ENCODE measurements at regions not wholly inside any gene's neighbourhood (a gene's known extent, or its start where the extent isn't known, plus 50 kb on each side); places are given as distances from the start of the nearest gene placed in this dataset.

- no peak overlapping the region for H3K4me3 Mint-ChIP-seq
- intact Hi-C loops (cut with DNase I, micrococcal nuclease) = no loop called here
- ATAC-seq (no peak), DNase-seq (no peak)
- no peaks in the 10 kb centered on the region for H3K36me3 Mint-ChIP-seq (ENCODE audit: low read depth)
- no peaks in the 10 kb centered on the region for H3K27me3 Mint-ChIP-seq
- no peak overlapping the region for H3K27ac Mint-ChIP-seq
- CTCF ChIA-PET = no interaction called here
- POLR2A ChIA-PET = no interaction called here
- no peaks in the 10 kb centered on the region for H3K4me1 Mint-ChIP-seq
- H3K9me3 Mint-ChIP-seq (ENCODE audit: low read depth) = peaks cover 9% of the 10 kb centered on the region
Measured at GRCh38 chr14:40760704-40761103, 846.0 kb upstream of the LRFN5 start.

DNA sequence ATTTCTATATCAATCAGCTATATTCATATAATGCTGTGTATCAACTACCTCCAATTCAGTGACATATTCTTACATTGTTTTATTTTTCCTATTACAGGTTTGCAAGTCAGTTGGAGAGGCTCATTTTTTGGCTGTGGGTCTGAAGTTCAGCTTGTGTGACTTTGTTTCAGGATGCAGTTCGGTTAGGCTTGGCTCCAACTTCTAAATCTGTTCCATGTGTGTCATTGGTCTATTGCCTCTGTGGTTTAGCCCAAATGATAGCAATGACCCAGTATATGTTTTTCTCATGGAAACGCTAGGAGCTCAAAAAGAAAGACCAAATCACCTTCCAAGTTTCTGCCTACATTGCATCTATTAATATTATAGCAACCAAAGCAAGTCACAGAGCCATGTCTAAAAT lies 848.6 kb upstream of the LRFN5 start:
- CTCF ChIA-PET = no interaction called here
- Mint-ChIP-seq H3K27ac (no peak overlapping the region), H3K36me3 (ENCODE audit: low read depth) (no peaks in the 10 kb centered on the region), H3K4me3 (no peak overlapping the region), H3K27me3 (no peaks in the 10 kb centered on the region), H3K9me3 (ENCODE audit: low read depth) (peaks cover 21% of the 10 kb centered on the region), H3K4me1 (no peaks in the 10 kb centered on the region)
- no peak for ATAC-seq
- DNase-seq = no peak
- POLR2A ChIA-PET = no interaction called here
- intact Hi-C loops (cut with DNase I, micrococcal nuclease) = no loop called here

DNA sequence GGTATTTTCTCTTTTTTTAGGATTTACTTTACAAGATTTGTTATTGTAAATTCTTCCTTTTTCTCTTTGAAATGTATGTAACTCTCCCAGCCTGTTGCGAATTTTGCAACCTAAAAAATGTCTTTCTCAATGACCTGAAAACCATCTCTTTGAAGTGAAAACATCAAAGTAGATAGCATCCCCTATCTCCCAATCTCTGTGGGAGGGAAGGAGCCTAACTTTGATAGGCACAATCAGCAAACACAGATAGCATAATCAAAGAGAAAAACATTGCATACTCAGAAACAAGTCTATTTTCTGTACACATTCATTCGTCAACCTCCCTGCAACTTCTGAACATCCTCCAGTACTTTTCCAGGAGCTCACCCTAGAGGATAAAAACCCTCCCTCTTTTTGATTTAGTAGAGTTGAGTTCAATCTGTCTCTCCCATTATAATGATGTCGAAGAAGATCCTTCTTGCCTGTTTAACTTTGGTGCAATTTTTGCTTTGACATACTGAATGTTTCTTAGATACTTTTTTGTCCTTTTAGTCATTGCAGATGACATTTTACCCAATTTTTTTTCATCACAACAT lies 849.2 kb upstream of the LRFN5 start:
- Mint-ChIP-seq H3K9me3 (ENCODE audit: low read depth) (peaks cover 21% of the 10 kb centered on the region), H3K36me3 (ENCODE audit: low read depth) (no peaks in the 10 kb centered on the region), H3K27ac (no peak overlapping the region), H3K4me1 (no peaks in the 10 kb centered on the region), H3K27me3 (no peaks in the 10 kb centered on the region), H3K4me3 (no peak overlapping the region)
- POLR2A ChIA-PET = no interaction called here
- intact Hi-C loops (cut with DNase I, micrococcal nuclease) = no loop called here
- DNase-seq (no peak), ATAC-seq (no peak)
- CTCF ChIA-PET = no interaction called here

DNA sequence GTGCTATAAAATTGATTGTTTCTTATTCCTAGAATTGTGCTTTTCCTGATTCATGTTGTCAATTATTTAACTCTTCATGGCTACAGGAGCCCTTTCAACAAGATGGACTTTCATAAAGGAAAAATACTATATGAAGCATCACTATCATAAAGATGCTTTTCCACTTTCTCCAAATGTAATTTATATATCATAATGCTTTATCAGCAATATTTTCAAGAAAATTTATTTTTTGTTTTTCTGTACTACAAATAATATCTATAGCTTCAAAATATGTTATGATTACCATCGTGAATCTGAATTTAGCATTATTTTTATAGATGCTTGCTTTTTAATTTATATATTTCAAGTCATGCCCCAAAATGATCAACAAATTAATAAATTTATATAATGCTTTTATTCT lies 873.5 kb upstream of the LRFN5 start:
- no peaks in the 10 kb centered on the region for H3K4me1 Mint-ChIP-seq
- no peaks in the 10 kb centered on the region for H3K36me3 Mint-ChIP-seq (ENCODE audit: low read depth)
- DNase-seq (no peak), ATAC-seq (no peak)
- intact Hi-C loops (cut with DNase I, micrococcal nuclease) = no loop called here
- H3K9me3 Mint-ChIP-seq (ENCODE audit: low read depth) = peaks cover 14% of the 10 kb centered on the region
- no peak overlapping the region for H3K27ac Mint-ChIP-seq
- POLR2A ChIA-PET = no interaction called here
- H3K27me3 Mint-ChIP-seq = no peaks in the 10 kb centered on the region
- H3K4me3 Mint-ChIP-seq = no peak overlapping the region
- CTCF ChIA-PET = no interaction called here

- intact Hi-C loops (cut with DNase I, micrococcal nuclease) = no loop called here
- no peak overlapping the region for H3K4me3 Mint-ChIP-seq
- H3K27me3 Mint-ChIP-seq = no peaks in the 10 kb centered on the region
- H3K9me3 Mint-ChIP-seq (ENCODE audit: low read depth) = peaks cover 21% of the 10 kb centered on the region
- DNase-seq (no peak), ATAC-seq (no peak)
- no peaks in the 10 kb centered on the region for H3K36me3 Mint-ChIP-seq (ENCODE audit: low read depth)
- POLR2A ChIA-PET = no interaction called here
- H3K27ac Mint-ChIP-seq = no peak overlapping the region
- H3K4me1 Mint-ChIP-seq = no peaks in the 10 kb centered on the region
- CTCF ChIA-PET = no interaction called here
Measured at GRCh38 chr14:40727107-40727506, 879.6 kb upstream of the LRFN5 start.

- ATAC-seq (no peak), DNase-seq (no peak)
- no peak overlapping the region for H3K4me3 Mint-ChIP-seq
- H3K36me3 Mint-ChIP-seq (ENCODE audit: low read depth) = no peaks in the 10 kb centered on the region
- intact Hi-C loops (cut with DNase I, micrococcal nuclease) = no loop called here
- no peaks in the 10 kb centered on the region for H3K4me1 Mint-ChIP-seq
- CTCF ChIA-PET = no interaction called here
- no peak overlapping the region for H3K27ac Mint-ChIP-seq
- POLR2A ChIA-PET = no interaction called here
- no peaks in the 10 kb centered on the region for H3K27me3 Mint-ChIP-seq
- H3K9me3 Mint-ChIP-seq (ENCODE audit: low read depth) = peaks cover 25% of the 10 kb centered on the region
Measured at GRCh38 chr14:40713387-40713786, 893.3 kb upstream of the LRFN5 start.

- no peak for DNase-seq
- no peak overlapping the region for H3K4me3 Mint-ChIP-seq
- no peaks in the 10 kb centered on the region for H3K36me3 Mint-ChIP-seq (ENCODE audit: low read depth)
- no peak for ATAC-seq
- ChIA-PET CTCF (no interaction called here), POLR2A (no interaction called here)
- intact Hi-C loops (cut with DNase I, micrococcal nuclease) = no loop called here
- H3K27ac Mint-ChIP-seq = no peak overlapping the region
- H3K27me3 Mint-ChIP-seq = no peaks in the 10 kb centered on the region
- H3K9me3 Mint-ChIP-seq (ENCODE audit: low read depth) = no peaks in the 10 kb centered on the region
- no peaks in the 10 kb centered on the region for H3K4me1 Mint-ChIP-seq
Measured at GRCh38 chr14:40697231-40697630, 909.4 kb upstream of the LRFN5 start.

GRCh38 chr14:40694023-40694422 lies 912.7 kb upstream of the LRFN5 start:
- no peak for ATAC-seq
- CTCF ChIA-PET = no interaction called here
- Mint-ChIP-seq H3K27ac (no peak overlapping the region), H3K36me3 (ENCODE audit: low read depth) (no peaks in the 10 kb centered on the region), H3K9me3 (ENCODE audit: low read depth) (no peaks in the 10 kb centered on the region), H3K4me3 (no peak overlapping the region), H3K27me3 (no peaks in the 10 kb centered on the region), H3K4me1 (no peaks in the 10 kb centered on the region)
- no peak for DNase-seq
- intact Hi-C loops (cut with DNase I, micrococcal nuclease) = no loop called here
- POLR2A ChIA-PET = no interaction called here

- H3K27me3 Mint-ChIP-seq = no peaks in the 10 kb centered on the region
- intact Hi-C loops (cut with DNase I, micrococcal nuclease) = no loop called here
- ATAC-seq = no peak
Measured at GRCh38 chr14:40691066-40691465, 915.6 kb upstream of the LRFN5 start.

DNA sequence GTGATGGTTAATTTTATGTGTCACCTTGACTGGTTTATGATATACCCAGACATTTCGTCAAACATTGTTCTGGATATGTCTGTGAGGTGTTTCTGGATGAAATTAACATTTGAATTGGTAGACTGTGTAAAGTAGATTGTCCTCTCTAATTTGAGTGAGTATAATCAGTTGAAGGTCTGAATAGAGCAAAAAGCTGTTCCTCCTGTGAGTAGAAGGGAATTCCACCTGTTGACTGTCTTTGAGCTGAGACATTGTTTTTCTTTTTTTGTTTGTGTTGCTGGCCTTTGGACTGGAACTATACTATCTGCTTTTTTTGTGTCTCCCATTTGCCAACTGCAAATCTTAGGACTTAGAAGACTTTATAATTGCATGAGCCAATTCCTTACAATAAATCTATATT lies 920.9 kb upstream of the LRFN5 start:
- ChIA-PET CTCF (no interaction called here), POLR2A (no interaction called here)
- no peaks in the 10 kb centered on the region for H3K4me1 Mint-ChIP-seq
- DNase-seq (no peak), ATAC-seq (no peak)
- intact Hi-C loops (cut with DNase I, micrococcal nuclease) = no loop called here
- no peaks in the 10 kb centered on the region for H3K36me3 Mint-ChIP-seq (ENCODE audit: low read depth)
- H3K9me3 Mint-ChIP-seq (ENCODE audit: low read depth) = peaks cover 7% of the 10 kb centered on the region
- no peak overlapping the region for H3K4me3 Mint-ChIP-seq
- no peaks in the 10 kb centered on the region for H3K27me3 Mint-ChIP-seq
- H3K27ac Mint-ChIP-seq = no peak overlapping the region

More at GRCh38 chr14:40691066-40691465, 915.6 kb upstream of the LRFN5 start:
- H3K9me3 Mint-ChIP-seq (ENCODE audit: low read depth) = no peaks in the 10 kb centered on the region
- ChIA-PET CTCF (no interaction called here), POLR2A (no interaction called here)
- no peak overlapping the region for H3K4me3 Mint-ChIP-seq
- no peaks in the 10 kb centered on the region for H3K36me3 Mint-ChIP-seq (ENCODE audit: low read depth)
- DNase-seq = no peak
- H3K4me1 Mint-ChIP-seq = no peaks in the 10 kb centered on the region
- no peak overlapping the region for H3K27ac Mint-ChIP-seq

DNA sequence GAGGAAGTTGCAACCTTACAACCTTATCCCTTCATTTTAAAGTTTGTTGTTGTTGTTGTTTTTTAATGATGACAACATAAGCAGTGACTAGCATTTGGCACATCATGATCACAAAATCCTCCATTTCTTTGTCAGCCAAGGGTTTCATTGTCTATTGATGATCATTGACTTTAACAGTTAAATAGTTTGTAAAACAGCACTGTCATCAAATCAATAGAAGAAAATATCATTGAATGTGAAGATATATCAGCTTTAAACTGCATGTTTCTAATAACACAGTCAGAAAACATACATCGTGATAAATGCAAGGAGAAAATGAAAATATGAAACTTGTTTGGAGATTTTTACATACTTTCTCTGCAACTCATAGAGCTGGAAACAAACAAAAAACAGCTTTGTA lies 922.3 kb upstream of the LRFN5 start:
- Mint-ChIP-seq H3K27me3 (no peaks in the 10 kb centered on the region), H3K4me3 (no peak overlapping the region), H3K36me3 (ENCODE audit: low read depth) (no peaks in the 10 kb centered on the region), H3K4me1 (no peaks in the 10 kb centered on the region), H3K27ac (no peak overlapping the region), H3K9me3 (ENCODE audit: low read depth) (peaks cover 10% of the 10 kb centered on the region)
- ChIA-PET POLR2A (no interaction called here), CTCF (no interaction called here)
- ATAC-seq = no peak
- no peak for DNase-seq
- intact Hi-C loops (cut with DNase I, micrococcal nuclease) = no loop called here

- DNase-seq = no peak
- no peak for ATAC-seq
- CTCF ChIA-PET = no interaction called here
- Mint-ChIP-seq H3K9me3 (ENCODE audit: low read depth) (peaks cover 16% of the 10 kb centered on the region), H3K36me3 (ENCODE audit: low read depth) (no peaks in the 10 kb centered on the region), H3K4me1 (no peaks in the 10 kb centered on the region), H3K27ac (no peak overlapping the region), H3K27me3 (no peaks in the 10 kb centered on the region), H3K4me3 (no peak overlapping the region)
- intact Hi-C loops (cut with DNase I, micrococcal nuclease) = no loop called here
- POLR2A ChIA-PET = no interaction called here
Measured at GRCh38 chr14:40682131-40682913, 924.4 kb upstream of the LRFN5 start.

DNA sequence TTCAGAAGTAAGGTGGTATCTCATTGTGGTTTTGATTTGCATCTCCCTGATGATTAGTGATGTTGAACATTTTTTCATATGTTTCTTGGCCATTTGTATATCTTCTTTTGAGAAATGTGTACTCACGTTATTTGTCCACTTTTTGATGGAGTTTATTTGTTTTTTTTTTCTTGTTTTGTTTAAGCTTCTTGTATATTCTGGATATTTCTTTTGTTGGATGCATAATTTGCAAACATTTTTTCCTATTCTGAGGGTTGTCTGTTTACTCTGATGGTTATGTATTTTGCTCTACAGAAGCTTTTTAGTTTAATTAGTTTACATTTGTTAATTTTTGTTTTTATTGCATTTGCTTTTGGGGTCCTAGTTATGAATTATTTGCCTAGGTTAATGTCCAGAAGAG lies 927.4 kb upstream of the LRFN5 start:
- ATAC-seq = no peak
- H3K4me1 Mint-ChIP-seq = no peaks in the 10 kb centered on the region
- ChIA-PET POLR2A (no interaction called here), CTCF (no interaction called here)
- no peaks in the 10 kb centered on the region for H3K36me3 Mint-ChIP-seq (ENCODE audit: low read depth)
- no peak overlapping the region for H3K4me3 Mint-ChIP-seq
- H3K9me3 Mint-ChIP-seq (ENCODE audit: low read depth) = peaks cover 18% of the 10 kb centered on the region
- H3K27me3 Mint-ChIP-seq = no peaks in the 10 kb centered on the region
- intact Hi-C loops (cut with DNase I, micrococcal nuclease) = no loop called here
- DNase-seq = no peak
- H3K27ac Mint-ChIP-seq = no peak overlapping the region
